Endodermal cell (in vitro differentiated cells): ENCODE measurements at regions not wholly inside any gene's neighbourhood (a gene's known extent, or its start where the extent isn't known, plus 50 kb on each side); places are given as distances from the start of the nearest gene placed in this dataset.

Experiments
- DNase-seq: peaks from one replicate; pipeline ENCODE4 v3.0.0-alpha.2; 2017
- H3K27ac ChIP-seq: 2 replicates; pipeline ENCODE4 v1.5.1; 2013; ENCODE audit warnings: mild to moderate bottlenecking, low read depth, low read length, moderate library complexity
- H3K27me3 ChIP-seq: 2 replicates; pipeline ENCODE4 v1.6.1; 2013; ENCODE audit warnings: mild to moderate bottlenecking, low read length, moderate library complexity; ENCODE audit not compliant: insufficient read depth, control insufficient read depth, poor library complexity, severe bottlenecking
- H3K36me3 ChIP-seq: 2 replicates; pipeline ENCODE4 v1.7.0; 2013; ENCODE audit warnings: mild to moderate bottlenecking, low read length, moderate library complexity; ENCODE audit not compliant: control insufficient read depth, insufficient read depth
- H3K4me1 ChIP-seq: one replicate; pipeline ENCODE4 v1.7.0; 2013; ENCODE audit warnings: low read length; ENCODE audit not compliant: control insufficient read depth, insufficient read depth
- H3K4me3 ChIP-seq: 2 replicates; pipeline ENCODE4 v1.5.1; 2013; ENCODE audit warnings: mild to moderate bottlenecking, low read length, moderate library complexity
- H3K9ac ChIP-seq: 2 replicates; pipeline ENCODE4 v1.6.1; 2013; ENCODE audit warnings: mild to moderate bottlenecking, low read length, moderate library complexity; ENCODE audit not compliant: poor library complexity, severe bottlenecking; ENCODE audit errors: extremely low read depth
- H3K9me3 ChIP-seq: 2 replicates; pipeline ENCODE4 v1.6.1; 2013; ENCODE audit warnings: mild to moderate bottlenecking, low read length, moderate library complexity; ENCODE audit not compliant: control insufficient read depth
- H3K27ac Mint-ChIP-seq: 2 replicates; pipeline ENCODE4 v1.8.0; 2020; ENCODE audit warnings: mixed read lengths
- H3K27me3 Mint-ChIP-seq: 2 replicates; pipeline ENCODE4 v1.8.0; 2021; ENCODE audit warnings: mild to moderate bottlenecking, mixed read lengths; ENCODE audit not compliant: insufficient read depth
- H3K36me3 Mint-ChIP-seq: 2 replicates; pipeline ENCODE4 v1.8.0; 2020; ENCODE audit warnings: low read depth, mixed read lengths
- H3K4me1 Mint-ChIP-seq: 2 replicates; pipeline ENCODE4 v1.8.0; 2020; ENCODE audit warnings: mixed read lengths
- H3K4me3 Mint-ChIP-seq: 2 replicates; pipeline ENCODE4 v1.8.0; 2020; ENCODE audit warnings: mild to moderate bottlenecking, moderate library complexity, mixed read lengths
- H3K9me3 Mint-ChIP-seq: 2 replicates; pipeline ENCODE4 v1.8.0; 2020; ENCODE audit warnings: mild to moderate bottlenecking, mixed read lengths
- WGBS, 2 experiments: methylation state at CpG; one replicate each; pipeline versions ENCODE4 v1.1.5 to v1.1.7; 2013; ENCODE audit warnings: missing lambda C conversion rate in 2 of 2, mixed read lengths in 1 of 2; ENCODE audit not compliant: insufficient coverage in 1 of 2, insufficient read length in 1 of 2; 5-methylcytosine and 5-hydroxymethylcytosine counted together
- TF ChIP-seq, protein P1 (sequence below): fragments of 200-600 bp; sonication (generic); conservative IDR thresholded peaks from 2 replicates; pipeline ENCODE4 v1.5.0; 2021; ENCODE audit warnings: antibody characterized with exemption, mild to moderate bottlenecking

DNA sequence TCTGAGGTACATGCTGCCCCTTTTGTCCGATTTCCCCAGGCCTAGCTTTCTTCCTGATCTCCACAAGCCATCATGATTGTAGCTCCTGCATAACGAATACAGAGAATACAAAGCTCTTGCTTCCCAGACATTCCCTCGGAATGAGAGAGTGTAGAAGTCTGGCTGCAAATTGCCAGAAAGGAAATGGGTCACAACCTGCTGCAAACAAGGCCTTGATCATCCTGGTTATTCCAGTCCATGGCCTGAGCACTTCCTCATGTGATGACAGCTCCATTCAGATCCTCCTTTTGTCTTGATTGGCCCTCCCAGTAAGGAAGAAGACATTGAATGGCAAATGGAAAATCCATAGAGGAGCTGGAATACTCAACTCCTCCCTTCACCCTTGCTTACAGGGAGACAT, 136.0 kb upstream of the ADRA1B start:
- TF ChIP-seq, protein P1, sequence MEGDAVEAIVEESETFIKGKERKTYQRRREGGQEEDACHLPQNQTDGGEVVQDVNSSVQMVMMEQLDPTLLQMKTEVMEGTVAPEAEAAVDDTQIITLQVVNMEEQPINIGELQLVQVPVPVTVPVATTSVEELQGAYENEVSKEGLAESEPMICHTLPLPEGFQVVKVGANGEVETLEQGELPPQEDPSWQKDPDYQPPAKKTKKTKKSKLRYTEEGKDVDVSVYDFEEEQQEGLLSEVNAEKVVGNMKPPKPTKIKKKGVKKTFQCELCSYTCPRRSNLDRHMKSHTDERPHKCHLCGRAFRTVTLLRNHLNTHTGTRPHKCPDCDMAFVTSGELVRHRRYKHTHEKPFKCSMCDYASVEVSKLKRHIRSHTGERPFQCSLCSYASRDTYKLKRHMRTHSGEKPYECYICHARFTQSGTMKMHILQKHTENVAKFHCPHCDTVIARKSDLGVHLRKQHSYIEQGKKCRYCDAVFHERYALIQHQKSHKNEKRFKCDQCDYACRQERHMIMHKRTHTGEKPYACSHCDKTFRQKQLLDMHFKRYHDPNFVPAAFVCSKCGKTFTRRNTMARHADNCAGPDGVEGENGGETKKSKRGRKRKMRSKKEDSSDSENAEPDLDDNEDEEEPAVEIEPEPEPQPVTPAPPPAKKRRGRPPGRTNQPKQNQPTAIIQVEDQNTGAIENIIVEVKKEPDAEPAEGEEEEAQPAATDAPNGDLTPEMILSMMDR = no peak
- peaks cover 7% of the 10 kb centered on the region for H3K27me3 Mint-ChIP-seq
- Histone ChIP-seq H3K9ac (no peak overlapping the region), H3K4me3 (no peak overlapping the region), H3K36me3 (no peaks in the 10 kb centered on the region), H3K27ac (no peak overlapping the region), H3K27me3 (no peaks in the 10 kb centered on the region), H3K4me1 (no peaks in the 10 kb centered on the region), H3K9me3 (no peaks in the 10 kb centered on the region)
- H3K27ac Mint-ChIP-seq = no peak overlapping the region
- H3K9me3 Mint-ChIP-seq = no peaks in the 10 kb centered on the region
- H3K4me1 Mint-ChIP-seq = peaks cover 5% of the 10 kb centered on the region
- DNase-seq = no peak
- no peak overlapping the region for H3K4me3 Mint-ChIP-seq
- H3K36me3 Mint-ChIP-seq = no peaks in the 10 kb centered on the region
- 91 to 100% methylated on average over 2 to 3 of the region's 3 CpGs for WGBS, 2 experiments

DNA sequence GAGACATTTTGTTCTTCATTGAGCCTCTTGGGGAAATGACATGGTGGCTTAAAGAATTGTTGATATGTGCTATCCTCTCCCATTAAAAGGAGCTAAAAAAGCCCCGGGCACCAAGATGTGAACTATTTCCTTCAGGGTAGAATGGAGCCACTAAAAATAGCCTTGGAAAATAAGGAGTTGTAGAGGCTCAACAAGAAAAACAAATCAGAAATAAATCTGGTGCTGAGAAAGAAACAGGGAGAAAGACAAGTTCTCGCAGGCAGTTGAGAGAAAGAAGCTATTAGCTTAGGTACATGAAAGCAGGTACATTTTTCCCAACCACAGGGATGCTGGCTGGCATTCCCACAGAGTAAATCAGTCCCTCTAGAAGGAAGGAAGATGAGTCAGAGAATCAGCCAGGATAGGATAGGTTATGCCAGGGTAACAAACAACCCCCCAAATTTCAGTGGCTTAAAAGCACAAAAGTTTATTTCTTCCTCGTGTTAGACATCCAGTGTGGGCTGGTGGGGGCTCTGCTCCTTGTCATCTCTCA, 134.6 kb upstream of the ADRA1B start:
- H3K27me3 ChIP-seq = no peaks in the 10 kb centered on the region
- H3K9ac ChIP-seq = no peak overlapping the region
- H3K4me3 ChIP-seq = no peak overlapping the region
- no peak overlapping the region for H3K4me3 Mint-ChIP-seq
- no peaks in the 10 kb centered on the region for H3K9me3 Mint-ChIP-seq
- 90 to 100% methylated on average over 2 to 3 of the region's 3 CpGs for WGBS, 2 experiments
- peaks cover 6% of the 10 kb centered on the region for H3K27me3 Mint-ChIP-seq
- H3K36me3 ChIP-seq = no peaks in the 10 kb centered on the region
- no peak for DNase-seq
- H3K27ac Mint-ChIP-seq = no peak overlapping the region
- no peaks in the 10 kb centered on the region for H3K36me3 Mint-ChIP-seq
- no peak overlapping the region for H3K27ac ChIP-seq
- TF ChIP-seq, protein P1 = no peak
- no peaks in the 10 kb centered on the region for H3K9me3 ChIP-seq
- no peaks in the 10 kb centered on the region for H3K4me1 ChIP-seq
- peaks cover 5% of the 10 kb centered on the region for H3K4me1 Mint-ChIP-seq

DNA sequence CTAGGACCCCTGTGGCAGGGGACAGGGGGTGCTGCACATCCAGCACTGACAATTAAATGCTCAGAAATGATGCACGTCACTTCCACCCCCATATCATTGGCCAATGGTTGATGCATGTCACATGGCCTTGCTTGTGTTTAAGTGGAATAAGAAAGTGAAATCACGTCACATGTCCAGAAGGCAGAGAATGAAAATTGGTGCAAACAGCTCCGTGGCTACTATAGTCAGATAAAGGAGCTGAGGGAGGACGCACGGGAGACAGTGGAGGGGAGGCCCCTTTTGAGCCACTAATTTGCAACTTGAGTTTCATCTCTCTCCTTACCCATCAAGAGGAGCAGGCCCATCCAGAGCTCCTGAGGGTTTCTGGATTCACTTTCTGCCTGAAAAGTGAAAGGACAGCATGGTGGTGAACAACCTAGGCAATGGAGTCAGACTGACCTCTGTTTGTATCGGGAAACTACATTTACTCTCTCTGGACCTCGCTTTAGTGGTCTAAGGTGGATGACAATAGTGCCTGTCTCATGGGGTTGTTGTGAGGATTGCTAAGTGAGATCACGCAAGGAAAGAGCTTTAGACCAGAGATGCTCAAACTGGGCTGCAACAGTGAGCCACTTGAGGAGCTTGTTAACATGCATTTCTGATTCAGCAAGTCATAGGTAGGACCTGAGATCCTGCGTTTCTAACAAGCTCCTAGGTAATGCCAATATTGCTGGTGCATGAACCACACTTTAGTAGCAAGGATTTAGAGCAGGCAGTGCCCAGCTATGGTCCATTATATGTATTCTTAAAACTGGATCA, 133.9 kb upstream of the ADRA1B start:
- Mint-ChIP-seq H3K4me3 (no peak overlapping the region), H3K4me1 (peaks cover 5% of the 10 kb centered on the region), H3K27ac (no peak overlapping the region), H3K27me3 (peaks cover 5% of the 10 kb centered on the region), H3K9me3 (no peaks in the 10 kb centered on the region), H3K36me3 (no peaks in the 10 kb centered on the region)
- H3K4me3 ChIP-seq = no peak overlapping the region
- no peaks in the 10 kb centered on the region for H3K4me1 ChIP-seq
- H3K9me3 ChIP-seq = no peaks in the 10 kb centered on the region
- H3K27ac ChIP-seq = no peak overlapping the region
- TF ChIP-seq, protein P1 = no peak
- no peaks in the 10 kb centered on the region for H3K27me3 ChIP-seq
- DNase-seq = no peak
- H3K9ac ChIP-seq = no peak overlapping the region
- no peaks in the 10 kb centered on the region for H3K36me3 ChIP-seq
- WGBS, 2 experiments = 93 to 94% methylated on average over 8 to 9 of the region's 9 CpGs
